HepG2 (cell line): ENCODE measurements at regions not wholly inside any gene's neighbourhood (a gene's known extent, or its start where the extent isn't known, plus 50 kb on each side); places are given as distances from the start of the nearest gene placed in this dataset.

Experiments used
- ATAC-seq: fragments of 200-7000 bp; cut with Tn5 transposase; 3 replicates; pipeline ENCODE4 v1.9.1; 2020; ENCODE audit warnings: mild to moderate bottlenecking, moderate library complexity
- BruUV-seq: library from RNA; stranded (reverse); fragments of 400-500 nt; replicated peaks from 2 replicates; lab custom pipeline; 2021; lab: Mats Ljungman, UMichigan
- CTCF ChIA-PET: fragments of 300-600 bp; formaldehyde crosslinking; extraction: SDS; loops from one replicate; lab custom pipeline; 2021; ENCODE audit warnings: low total read pairs, inconsistent platforms, low intra/inter-chr PET ratio; lab: Yijun Ruan, JAX
- POLR2A ChIA-PET: fragments of 350-600 bp; sonication (Branson Sonifier 250); formaldehyde crosslinking; loops from one replicate; lab custom pipeline; 2020; ENCODE audit warnings: antibody characterized with exemption, inconsistent platforms; lab: Yijun Ruan, JAX
- DNase-seq: peaks from one replicate; pipeline ENCODE4 v3.0.0-alpha.2; 2015; ENCODE audit warnings: low spot score
- FAIRE-seq: peaks from 3 replicates; lab custom pipeline; 2011; peaks lifted over from hg19 to GRCh38; lab: Jason Lieb, UNC
- H2AFZ ChIP-seq: one replicate; pipeline ENCODE4 v1.6.1; 2011; ENCODE audit warnings: low read length, inconsistent platforms
- H3K27ac ChIP-seq: fragments of 300-600 bp; 3 replicates; pipeline ENCODE4 v1.8.0; 2011; ENCODE audit warnings: mixed run types, mild to moderate bottlenecking, mixed read lengths, low read length, inconsistent platforms; ENCODE audit not compliant: insufficient read depth; ENCODE audit errors: extremely low read length
- H3K27me3 ChIP-seq, 2 experiments: fragments of 200-600 bp in 1 of 2; 2 replicates in 1 of 2; 3 replicates in 1 of 2; pipeline versions ENCODE4 v1.6.0 to v1.8.0; 2011; ENCODE audit warnings: low read length in 2 of 2, mild to moderate bottlenecking in 2 of 2, moderate library complexity in 2 of 2, inconsistent platforms in 1 of 2; ENCODE audit not compliant: insufficient read depth in 2 of 2, control insufficient read depth in 1 of 2
- H3K36me3 ChIP-seq, 2 experiments: fragments of 200-600 bp in 1 of 2; replicated peaks in 1 of 2; 2 replicates in 1 of 2; 3 replicates in 1 of 2; pipeline versions ENCODE4 v1.5.1 to v1.8.0; 2011; ENCODE audit warnings: low read length in 2 of 2, inconsistent platforms in 1 of 2; ENCODE audit not compliant: insufficient read depth in 2 of 2, control insufficient read depth in 1 of 2
- H3K4me1 ChIP-seq: 2 replicates; pipeline ENCODE4 v1.5.1; 2012; ENCODE audit warnings: low read length, inconsistent platforms; ENCODE audit not compliant: insufficient read depth
- H3K4me2 ChIP-seq: 2 replicates; pipeline ENCODE4 v1.6.0; 2011; ENCODE audit warnings: low read depth, low read length, inconsistent platforms
- H3K4me3 ChIP-seq, 3 experiments: fragments of 200-600 bp in 1 of 3; sonication (generic), shearing (Covaris generic) in 1 of 3; replicated peaks in 1 of 3; 2 replicates each; pipeline ENCODE4 v1.5.1; 2011 to 2016; ENCODE audit warnings: low read length in 3 of 3, inconsistent platforms in 2 of 3, low read depth in 2 of 3, mild to moderate bottlenecking in 2 of 3, control low read depth in 1 of 3, mixed read lengths in 1 of 3; ENCODE audit not compliant: insufficient read depth in 1 of 3
- H3K79me2 ChIP-seq: one replicate; pipeline ENCODE4 v1.6.1; 2011; ENCODE audit warnings: low read length, inconsistent platforms; ENCODE audit not compliant: insufficient read depth
- H3K9ac ChIP-seq: 2 replicates; pipeline ENCODE4 v1.6.0; 2011; ENCODE audit warnings: mild to moderate bottlenecking, low read depth, low read length, inconsistent platforms; ENCODE audit not compliant: insufficient read depth
- H3K9me3 ChIP-seq: 2 replicates; pipeline ENCODE4 v1.5.1; 2012; ENCODE audit warnings: mild to moderate bottlenecking, low read length
- H4K20me1 ChIP-seq: 2 replicates; pipeline ENCODE4 v1.6.0; 2011; ENCODE audit warnings: inconsistent platforms, mild to moderate bottlenecking, low read length, moderate library complexity; ENCODE audit not compliant: insufficient read depth
- MATR3 ChIP-seq: sonication (generic); formaldehyde crosslinking; IDR thresholded peaks from 2 replicates; pipeline ENCODE4 v1.4.0; 2020; ENCODE audit warnings: missing genetic modification reagents
- NRL ChIP-seq: sonication (generic); formaldehyde crosslinking; IDR thresholded peaks from 2 replicates; pipeline ENCODE4 v1.5.0; 2020; ENCODE audit warnings: missing genetic modification reagents, mild to moderate bottlenecking, moderate library complexity, borderline replicate concordance
- RAD51 ChIP-seq: fragments of 450-650 bp; IDR thresholded peaks from 2 replicates; pipeline ENCODE4 v1.6.1; 2016; ENCODE audit warnings: borderline replicate concordance
- RXRB ChIP-seq: IDR thresholded peaks from 2 replicates; pipeline ENCODE4 v1.6.1; 2016; ENCODE audit warnings: borderline replicate concordance, missing genetic modification reagents, missing compliant biosample characterization
- TEAD3 ChIP-seq: optimal IDR thresholded peaks from 2 replicates; pipeline ENCODE3; 2016; ENCODE audit warnings: borderline replicate concordance
- ZNF18 ChIP-seq: sonication (generic); formaldehyde crosslinking; IDR thresholded peaks from 2 replicates; pipeline ENCODE4 v1.8.0; 2022; ENCODE audit warnings: mild to moderate bottlenecking, missing genetic modification reagents; ENCODE audit not compliant: insufficient replicate concordance
- WGBS: methylation state at CpG from one replicate; pipeline ENCODE4 v1.1.6; 2017; ENCODE audit warnings: low lambda C conversion rate; 5-methylcytosine and 5-hydroxymethylcytosine counted together
- in situ Hi-C: cut with HindIII; loops from 2 replicates; pipeline ENCODE4 v1.10.0; 2017; ENCODE audit warnings: low pct_unique_long_range_greater_than_20kb; ENCODE audit not compliant: extremely low pct_ligation_motif_present
- intact Hi-C: fragments of 100-400 bp; cut with micrococcal nuclease; formaldehyde crosslinking; loops from one replicate; pipeline ENCODE4 v1.10.0; 2022; ENCODE audit not compliant: unreplicated experiment
- TF ChIP-seq, protein P1 (sequence below): sonication (generic); formaldehyde crosslinking; IDR thresholded peaks from 2 replicates; pipeline ENCODE4 v1.4.0; 2020; ENCODE audit warnings: missing genetic modification reagents

GRCh38 chr4:111120191-111120590 is 497.3 kb upstream of the PITX2 start:
- CTCF ChIA-PET, result no interaction called here
- no peak for FAIRE-seq

DNA sequence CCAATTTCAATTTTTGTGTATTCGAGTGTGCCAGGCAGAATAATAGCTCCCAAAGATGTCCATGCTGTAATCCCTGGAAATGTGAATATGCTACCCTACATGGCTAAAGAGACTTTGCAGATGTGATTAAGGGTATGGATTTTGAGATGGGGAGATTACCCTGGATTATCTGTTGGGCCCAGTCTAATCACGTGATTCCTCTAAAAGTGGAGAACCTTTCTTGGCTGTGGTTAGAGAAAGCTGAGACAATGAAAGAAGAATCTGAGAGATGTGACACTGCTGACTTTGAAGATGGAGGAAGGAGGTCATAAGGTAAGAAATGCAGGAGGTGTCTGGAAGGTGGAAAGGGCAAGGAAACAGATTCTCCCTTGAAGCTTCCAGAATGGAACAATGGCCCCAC is 503.5 kb upstream of the PITX2 start:
- 0% methylated on average over 2 of the region's 2 CpGs for WGBS
- no peak for FAIRE-seq
- in situ Hi-C loops, result no loop called here

More at GRCh38 chr4:111120191-111120590, 497.3 kb upstream of the PITX2 start:
- no peak overlapping the region for H3K9ac ChIP-seq
- POLR2A ChIA-PET, result no interaction called here
- intact Hi-C loops, result no loop called here
- DNase-seq, result no peak
- no peak overlapping the region for H3K4me3 ChIP-seq
- no peak overlapping the region for H3K27ac ChIP-seq
- H3K9me3 ChIP-seq, result no peaks in the 10 kb centered on the region
- TF ChIP-seq NRL (CRISPR knock-in tag), result no peak
- no peak for TF ChIP-seq TEAD3 (CRISPR knock-in tag)
- TF ChIP-seq ZNF18 (CRISPR knock-in tag), result no peak
- TF ChIP-seq MATR3, result no peak
- no peak for TF ChIP-seq RXRB
- TF ChIP-seq, all 625 proteins: peak for 0
- ATAC-seq, result no peak
- in situ Hi-C loops, result no loop called here
- H4K20me1 ChIP-seq, result no peaks in the 10 kb centered on the region
- H2AFZ ChIP-seq, result no peak overlapping the region
- no TSS peak for BruUV-seq
- H3K27me3 ChIP-seq, result no peaks in the 10 kb centered on the region
- H3K4me1 ChIP-seq, result no peaks in the 10 kb centered on the region
- H3K36me3 ChIP-seq, result no peaks in the 10 kb centered on the region
- no peak overlapping the region for H3K4me2 ChIP-seq
- H3K79me2 ChIP-seq, result no peaks in the 10 kb centered on the region

More for the DNA sequence above, 503.5 kb upstream of the PITX2 start:
- TF ChIP-seq, protein P1, sequence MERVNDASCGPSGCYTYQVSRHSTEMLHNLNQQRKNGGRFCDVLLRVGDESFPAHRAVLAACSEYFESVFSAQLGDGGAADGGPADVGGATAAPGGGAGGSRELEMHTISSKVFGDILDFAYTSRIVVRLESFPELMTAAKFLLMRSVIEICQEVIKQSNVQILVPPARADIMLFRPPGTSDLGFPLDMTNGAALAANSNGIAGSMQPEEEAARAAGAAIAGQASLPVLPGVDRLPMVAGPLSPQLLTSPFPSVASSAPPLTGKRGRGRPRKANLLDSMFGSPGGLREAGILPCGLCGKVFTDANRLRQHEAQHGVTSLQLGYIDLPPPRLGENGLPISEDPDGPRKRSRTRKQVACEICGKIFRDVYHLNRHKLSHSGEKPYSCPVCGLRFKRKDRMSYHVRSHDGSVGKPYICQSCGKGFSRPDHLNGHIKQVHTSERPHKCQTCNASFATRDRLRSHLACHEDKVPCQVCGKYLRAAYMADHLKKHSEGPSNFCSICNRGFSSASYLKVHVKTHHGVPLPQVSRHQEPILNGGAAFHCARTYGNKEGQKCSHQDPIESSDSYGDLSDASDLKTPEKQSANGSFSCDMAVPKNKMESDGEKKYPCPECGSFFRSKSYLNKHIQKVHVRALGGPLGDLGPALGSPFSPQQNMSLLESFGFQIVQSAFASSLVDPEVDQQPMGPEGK, result no peak
- peak; percentile 79 for TF ChIP-seq RAD51
- intact Hi-C loops, result no loop called here
- BruUV-seq, result no TSS peak
- Histone ChIP-seq H3K27ac (no peak overlapping the region), H3K4me1 (no peaks in the 10 kb centered on the region), H3K4me2 (no peak overlapping the region), H3K27me3 (no peaks in the 10 kb centered on the region), H4K20me1 (no peaks in the 10 kb centered on the region), H3K9ac (no peak overlapping the region), H3K9me3 (no peaks in the 10 kb centered on the region), H3K4me3 (no peak overlapping the region), H2AFZ (no peak overlapping the region), H3K79me2 (no peaks in the 10 kb centered on the region), H3K36me3 (no peaks in the 10 kb centered on the region)
- CTCF ChIA-PET, result no interaction called here
- DNase-seq (no peak), ATAC-seq (no peak)
- POLR2A ChIA-PET, result no interaction called here
